Gastrocnemius medialis (tissue), 4 donors: ENCODE measurements at regions not wholly inside any gene's neighbourhood (a gene's known extent, or its start where the extent isn't known, plus 50 kb on each side); places are given as distances from the start of the nearest gene placed in this dataset.

Experiments
- CTCF ChIP-seq, 5 experiments: fragments of 450-650 bp in 3 of 5; fragments of 200-600 bp in 2 of 5; sonication (generic) in 2 of 5; IDR thresholded peaks in 4 of 5; conservative IDR thresholded peaks in 1 of 5; 1 replicate in 4 of 5; 2 replicates in 1 of 5; pipeline ENCODE4 v1.5.1; 2016 to 2019; ENCODE audit warnings: antibody characterized with exemption in 5 of 5, mild to moderate bottlenecking in 3 of 5, moderate library complexity in 3 of 5
- POLR2A ChIP-seq, 2 donors: fragments of 450-650 bp; IDR thresholded peaks; one replicate each; pipeline ENCODE4 v1.6.1; 2017; ENCODE audit warnings: antibody characterized with exemption in 2 of 2, mild to moderate bottlenecking in 2 of 2, moderate library complexity in 2 of 2

GRCh38 chr12:106001105-106001836, 137.5 kb downstream of the NUAK1 start:
- no peak for TF ChIP-seq CTCF (IDR thresholded peaks at IDR 0.05 in 4 of 5, conservative IDR thresholded peaks at IDR 0.05 in 1 of 5)
- no peak for TF ChIP-seq POLR2A (IDR thresholded peaks at IDR 0.05)
